ENCODE measurements at regions not wholly inside any gene's neighbourhood (a gene's known extent, or its start where the extent isn't known, plus 50 kb on each side); places are given as distances from the start of the nearest gene placed in this dataset.

- DNase-seq (ENCODE audit: low read depth): no peak
- no peak overlapping the region for H3K4me3 ChIP-seq (replicated peaks; ENCODE audit: low read depth, low read length)
- TF ChIP-seq, protein P1, sequence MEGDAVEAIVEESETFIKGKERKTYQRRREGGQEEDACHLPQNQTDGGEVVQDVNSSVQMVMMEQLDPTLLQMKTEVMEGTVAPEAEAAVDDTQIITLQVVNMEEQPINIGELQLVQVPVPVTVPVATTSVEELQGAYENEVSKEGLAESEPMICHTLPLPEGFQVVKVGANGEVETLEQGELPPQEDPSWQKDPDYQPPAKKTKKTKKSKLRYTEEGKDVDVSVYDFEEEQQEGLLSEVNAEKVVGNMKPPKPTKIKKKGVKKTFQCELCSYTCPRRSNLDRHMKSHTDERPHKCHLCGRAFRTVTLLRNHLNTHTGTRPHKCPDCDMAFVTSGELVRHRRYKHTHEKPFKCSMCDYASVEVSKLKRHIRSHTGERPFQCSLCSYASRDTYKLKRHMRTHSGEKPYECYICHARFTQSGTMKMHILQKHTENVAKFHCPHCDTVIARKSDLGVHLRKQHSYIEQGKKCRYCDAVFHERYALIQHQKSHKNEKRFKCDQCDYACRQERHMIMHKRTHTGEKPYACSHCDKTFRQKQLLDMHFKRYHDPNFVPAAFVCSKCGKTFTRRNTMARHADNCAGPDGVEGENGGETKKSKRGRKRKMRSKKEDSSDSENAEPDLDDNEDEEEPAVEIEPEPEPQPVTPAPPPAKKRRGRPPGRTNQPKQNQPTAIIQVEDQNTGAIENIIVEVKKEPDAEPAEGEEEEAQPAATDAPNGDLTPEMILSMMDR (IDR thresholded peaks at IDR 0.05; ENCODE audit: low read length, missing control alignments): no peak
These were observed 629.1 kb upstream of the EYS start for GRCh38 chr6:66336176-66336575.

DNA sequence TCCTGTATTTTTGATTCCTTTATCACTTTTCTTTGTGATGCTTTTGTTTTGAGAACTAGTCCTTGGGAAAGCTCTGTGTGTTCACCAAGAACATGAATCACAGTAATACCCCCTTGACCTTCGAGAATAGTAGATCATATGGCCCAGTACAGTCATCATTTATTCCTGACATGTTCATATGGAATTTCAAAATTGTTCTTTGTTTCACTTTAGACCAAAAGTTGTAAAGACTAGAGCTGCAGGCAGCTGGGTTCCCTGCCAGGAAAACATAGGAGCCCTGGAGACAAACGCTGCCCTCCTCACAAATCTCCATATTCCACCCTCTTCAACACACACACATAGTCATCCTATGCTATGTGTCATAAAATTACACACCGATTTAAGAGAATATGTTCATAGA is 621.2 kb upstream of the EYS start:
- TF ChIP-seq, protein P1 (IDR thresholded peaks at IDR 0.05; ENCODE audit: low read length, missing control alignments): no peak
- H3K4me3 ChIP-seq (replicated peaks; ENCODE audit: low read depth, low read length): no peak overlapping the region
- no peak for DNase-seq (ENCODE audit: low read depth)

GRCh38 chr6:66326228-66326627 is 619.2 kb upstream of the EYS start:
- TF ChIP-seq, protein P1 (IDR thresholded peaks at IDR 0.05; ENCODE audit: low read length, missing control alignments): no peak
- DNase-seq (ENCODE audit: low read depth): no peak
- no peak overlapping the region for H3K4me3 ChIP-seq (replicated peaks; ENCODE audit: low read depth, low read length)

- DNase-seq (ENCODE audit: low read depth): no peak
- no peak overlapping the region for H3K4me3 ChIP-seq (replicated peaks; ENCODE audit: low read depth, low read length)
- TF ChIP-seq, protein P1 (IDR thresholded peaks at IDR 0.05; ENCODE audit: low read length, missing control alignments): no peak
These were observed 614.0 kb upstream of the EYS start for GRCh38 chr6:66321017-66321416.

- TF ChIP-seq, protein P1 (IDR thresholded peaks at IDR 0.05; ENCODE audit: low read length, missing control alignments): no peak
- DNase-seq (ENCODE audit: low read depth): no peak
- H3K4me3 ChIP-seq (replicated peaks; ENCODE audit: low read depth, low read length): no peak overlapping the region
These were observed 600.5 kb upstream of the EYS start for GRCh38 chr6:66307490-66307889.

- no peak overlapping the region for H3K4me3 ChIP-seq (replicated peaks; ENCODE audit: low read depth, low read length)
- no peak for DNase-seq (ENCODE audit: low read depth)
- TF ChIP-seq, protein P1 (IDR thresholded peaks at IDR 0.05; ENCODE audit: low read length, missing control alignments): no peak
These were observed 584.9 kb upstream of the EYS start for GRCh38 chr6:66291905-66292304.

GRCh38 chr6:66289889-66290288 is 582.9 kb upstream of the EYS start:
- DNase-seq (ENCODE audit: low read depth): no peak
- no peak overlapping the region for H3K4me3 ChIP-seq (replicated peaks; ENCODE audit: low read depth, low read length)
- TF ChIP-seq, protein P1 (IDR thresholded peaks at IDR 0.05; ENCODE audit: low read length, missing control alignments): no peak

All from fibroblast of pulmonary artery (primary cell).